HepG2 (cell line): ENCODE measurements at regions not wholly inside any gene's neighbourhood (a gene's known extent, or its start where the extent isn't known, plus 50 kb on each side); places are given as distances from the start of the nearest gene placed in this dataset.

ENCODE experiments used
- ATAC-seq: fragments of 200-7000 bp; cut with Tn5 transposase; 3 replicates; pipeline ENCODE4 v1.9.1; 2020; ENCODE audit warnings: mild to moderate bottlenecking, moderate library complexity
- BruUV-seq: library from RNA; stranded (reverse); fragments of 400-500 nt; replicated peaks from 2 replicates; lab custom pipeline; 2021; lab: Mats Ljungman, UMichigan
- CTCF ChIA-PET: fragments of 300-600 bp; formaldehyde crosslinking; extraction: SDS; loops from one replicate; lab custom pipeline; 2021; ENCODE audit warnings: low total read pairs, inconsistent platforms, low intra/inter-chr PET ratio; lab: Yijun Ruan, JAX
- POLR2A ChIA-PET: fragments of 350-600 bp; sonication (Branson Sonifier 250); formaldehyde crosslinking; loops from one replicate; lab custom pipeline; 2020; ENCODE audit warnings: antibody characterized with exemption, inconsistent platforms; lab: Yijun Ruan, JAX
- DNase-seq: peaks from one replicate; pipeline ENCODE4 v3.0.0-alpha.2; 2015; ENCODE audit warnings: low spot score
- FAIRE-seq: peaks from 3 replicates; lab custom pipeline; 2011; peaks lifted over from hg19 to GRCh38; lab: Jason Lieb, UNC
- H2AFZ ChIP-seq: one replicate; pipeline ENCODE4 v1.6.1; 2011; ENCODE audit warnings: low read length, inconsistent platforms
- H3K27ac ChIP-seq: fragments of 300-600 bp; 3 replicates; pipeline ENCODE4 v1.8.0; 2011; ENCODE audit warnings: mixed run types, mild to moderate bottlenecking, mixed read lengths, low read length, inconsistent platforms; ENCODE audit not compliant: insufficient read depth; ENCODE audit errors: extremely low read length
- H3K27me3 ChIP-seq, 2 experiments: fragments of 200-600 bp in 1 of 2; 2 replicates in 1 of 2; 3 replicates in 1 of 2; pipeline versions ENCODE4 v1.6.0 to v1.8.0; 2011; ENCODE audit warnings: low read length in 2 of 2, mild to moderate bottlenecking in 2 of 2, moderate library complexity in 2 of 2, inconsistent platforms in 1 of 2; ENCODE audit not compliant: insufficient read depth in 2 of 2, control insufficient read depth in 1 of 2
- H3K36me3 ChIP-seq, 2 experiments: fragments of 200-600 bp in 1 of 2; replicated peaks in 1 of 2; 2 replicates in 1 of 2; 3 replicates in 1 of 2; pipeline versions ENCODE4 v1.5.1 to v1.8.0; 2011; ENCODE audit warnings: low read length in 2 of 2, inconsistent platforms in 1 of 2; ENCODE audit not compliant: insufficient read depth in 2 of 2, control insufficient read depth in 1 of 2
- H3K4me1 ChIP-seq: 2 replicates; pipeline ENCODE4 v1.5.1; 2012; ENCODE audit warnings: low read length, inconsistent platforms; ENCODE audit not compliant: insufficient read depth
- H3K4me2 ChIP-seq: 2 replicates; pipeline ENCODE4 v1.6.0; 2011; ENCODE audit warnings: low read depth, low read length, inconsistent platforms
- H3K4me3 ChIP-seq, 3 experiments: fragments of 200-600 bp in 1 of 3; sonication (generic), shearing (Covaris generic) in 1 of 3; replicated peaks in 1 of 3; 2 replicates each; pipeline ENCODE4 v1.5.1; 2011 to 2016; ENCODE audit warnings: low read length in 3 of 3, inconsistent platforms in 2 of 3, low read depth in 2 of 3, mild to moderate bottlenecking in 2 of 3, control low read depth in 1 of 3, mixed read lengths in 1 of 3; ENCODE audit not compliant: insufficient read depth in 1 of 3
- H3K79me2 ChIP-seq: one replicate; pipeline ENCODE4 v1.6.1; 2011; ENCODE audit warnings: low read length, inconsistent platforms; ENCODE audit not compliant: insufficient read depth
- H3K9ac ChIP-seq: 2 replicates; pipeline ENCODE4 v1.6.0; 2011; ENCODE audit warnings: mild to moderate bottlenecking, low read depth, low read length, inconsistent platforms; ENCODE audit not compliant: insufficient read depth
- H3K9me3 ChIP-seq: 2 replicates; pipeline ENCODE4 v1.5.1; 2012; ENCODE audit warnings: mild to moderate bottlenecking, low read length
- H4K20me1 ChIP-seq: 2 replicates; pipeline ENCODE4 v1.6.0; 2011; ENCODE audit warnings: inconsistent platforms, mild to moderate bottlenecking, low read length, moderate library complexity; ENCODE audit not compliant: insufficient read depth
- ATF1 ChIP-seq: IDR thresholded peaks from 2 replicates; pipeline ENCODE4 v1.6.1; 2016; ENCODE audit warnings: mild to moderate bottlenecking, control low read depth
- E2F5 ChIP-seq: sonication (generic); formaldehyde crosslinking; conservative IDR thresholded peaks from 2 replicates; pipeline ENCODE4 v1.4.0; 2020; ENCODE audit warnings: missing genetic modification reagents
- EHMT2 ChIP-seq: fragments of 200-600 bp; sonication (generic); IDR thresholded peaks from 2 replicates; pipeline ENCODE4 v1.7.0; 2017; ENCODE audit warnings: antibody characterized with exemption, low read depth, low read length, borderline replicate concordance
- EZH2 ChIP-seq: conservative IDR thresholded peaks from 2 replicates; pipeline ENCODE4 v1.6.1; 2012; ENCODE audit warnings: mild to moderate bottlenecking, low read depth, low read length, moderate library complexity
- HINFP ChIP-seq: sonication (generic); formaldehyde crosslinking; IDR thresholded peaks from 2 replicates; pipeline ENCODE4 v1.4.0; 2020; ENCODE audit warnings: low read depth, mild to moderate bottlenecking, missing genetic modification reagents
- HMGXB4 ChIP-seq, 2 experiments: sonication (generic) in 1 of 2; formaldehyde crosslinking in 1 of 2; IDR thresholded peaks; 2 replicates each; pipeline versions ENCODE4 v1.4.0 to v1.6.1; 2018 to 2020; ENCODE audit warnings: missing genetic modification reagents in 2 of 2, borderline replicate concordance in 1 of 2, low read depth in 1 of 2, mild to moderate bottlenecking in 1 of 2, missing biosample characterization in 1 of 2
- KLF15 ChIP-seq: sonication (generic); formaldehyde crosslinking; IDR thresholded peaks from 2 replicates; pipeline ENCODE4 v1.8.1; 2023; ENCODE audit warnings: borderline replicate concordance, mild to moderate bottlenecking, inconsistent platforms, missing genetic modification reagents, mixed read lengths
- MTERF4 ChIP-seq: sonication (generic); formaldehyde crosslinking; IDR thresholded peaks from 2 replicates; pipeline ENCODE4 v1.8.0; 2023; ENCODE audit warnings: mild to moderate bottlenecking, missing genetic modification reagents
- MXD3 ChIP-seq: IDR thresholded peaks from 2 replicates; pipeline ENCODE4 v1.6.1; 2016; ENCODE audit warnings: mild to moderate bottlenecking, missing biosample characterization, missing genetic modification reagents
- NR2F6 ChIP-seq, 2 experiments: IDR thresholded peaks; 2 replicates each; pipeline ENCODE4 v1.6.1; 2016; ENCODE audit warnings: antibody characterized with exemption in 1 of 2, mild to moderate bottlenecking in 1 of 2
- RFXANK ChIP-seq: IDR thresholded peaks from 2 replicates; pipeline ENCODE4 v1.6.1; 2016
- ZFP36 ChIP-seq: fragments of 150-350 bp; IDR thresholded peaks from 2 replicates; pipeline ENCODE4 v1.6.1; 2018; ENCODE audit warnings: borderline replicate concordance, low read length, low read depth; ENCODE audit not compliant: partially characterized antibody
- ZNF512 ChIP-seq: sonication (generic); formaldehyde crosslinking; IDR thresholded peaks from 2 replicates; pipeline ENCODE4 v1.4.0; 2020; ENCODE audit warnings: mild to moderate bottlenecking, missing genetic modification reagents
- ZUFSP ChIP-seq: sonication (generic); formaldehyde crosslinking; IDR thresholded peaks from 2 replicates; pipeline ENCODE4 v1.9.0; 2021; ENCODE audit warnings: missing genetic modification reagents, mild to moderate bottlenecking, borderline replicate concordance
- WGBS: methylation state at CpG from one replicate; pipeline ENCODE4 v1.1.6; 2017; ENCODE audit warnings: low lambda C conversion rate; 5-methylcytosine and 5-hydroxymethylcytosine counted together
- in situ Hi-C: cut with HindIII; loops from 2 replicates; pipeline ENCODE4 v1.10.0; 2017; ENCODE audit warnings: low pct_unique_long_range_greater_than_20kb; ENCODE audit not compliant: extremely low pct_ligation_motif_present
- intact Hi-C: fragments of 100-400 bp; cut with micrococcal nuclease; formaldehyde crosslinking; loops from one replicate; pipeline ENCODE4 v1.10.0; 2022; ENCODE audit not compliant: unreplicated experiment

- H3K4me1 ChIP-seq: peaks cover 72% of the 10 kb centered on the region
- peak; percentile 88 for FAIRE-seq
- TF ChIP-seq HINFP (CRISPR knock-in tag) (no peak), KLF15 (CRISPR knock-in tag) (no peak), ATF1 (CRISPR knock-in tag) (no peak), RFXANK (CRISPR knock-in tag) (no peak), EZH2 (no peak), NR2F6 (IDR thresholded peaks at IDR 0.05) (no peak), NR2F6 (CRISPR knock-in tag; IDR thresholded peaks at IDR 0.05) (peak; percentile 63; the same call in 1 of the 2 replicates), EHMT2 (no peak), E2F5 (no peak), ZUFSP (CRISPR knock-in tag) (no peak), MXD3 (CRISPR knock-in tag) (no peak), MTERF4 (CRISPR knock-in tag) (no peak), ZFP36 (no peak), ZNF512 (CRISPR knock-in tag) (no peak), HMGXB4 (CRISPR knock-in tag; IDR thresholded peaks at IDR 0.05; ENCODE audit: borderline replicate concordance in 1 of 2, low read depth in 1 of 2) (no peak)
Measured at GRCh38 chr13:30831515-30831914, 74.6 kb upstream of the MEDAG start.

More at GRCh38 chr13:30831515-30831914, 74.6 kb upstream of the MEDAG start:
- intact Hi-C loops: loop anchor here (1.0 kb wide), 1 partner anchor 34 kb away; no protein-coding TSS in a partner anchor
- Histone ChIP-seq H2AFZ (no peak overlapping the region), H3K4me3 (peak overlapping the region in 1 of 3 experiments; percentile 56; a peak in 2 of 6 replicates), H3K9ac (peak overlapping the region; percentile 65), H3K79me2 (no peaks in the 10 kb centered on the region), H4K20me1 (no peaks in the 10 kb centered on the region), H3K4me2 (peak overlapping the region; percentile 88), H3K9me3 (no peaks in the 10 kb centered on the region), H3K27ac (peak overlapping the region; percentile 67), H3K27me3 (no peaks in the 10 kb centered on the region), H3K36me3 (no peaks in the 10 kb centered on the region)
- CTCF ChIA-PET: no interaction called here
- DNase-seq (peak; percentile 77), ATAC-seq (peak; percentile 3; the same call in 2 of the 3 replicates)
- BruUV-seq: no TSS peak
- in situ Hi-C loops: no loop called here
- POLR2A ChIA-PET: interaction anchor here (2.2 to 2.5 kb wide), 2 partner anchors 9 to 26 kb away, joined by 10 to 18 read pairs; no protein-coding TSS in a partner anchor
- 20% methylated on average over 4 of the region's 4 CpGs for WGBS
